HL-60 (cell line): ENCODE measurements at regions not wholly inside any gene's neighbourhood (a gene's known extent, or its start where the extent isn't known, plus 50 kb on each side); places are given as distances from the start of the nearest gene placed in this dataset.
"Not testable (repeated sequence)": the region's sequence is repeated elsewhere in the genome, so short reads cannot be mapped to it uniquely, and the experiment has no call there.

Experiments
- DNase-seq, 2 experiments: peaks; one replicate each; pipeline ENCODE4 v3.0.0-alpha.2; 2010 to 2020; ENCODE audit warnings: low read depth in 1 of 2, low spot score in 1 of 2
- H3K27ac ChIP-seq: fragments of 250-450 bp; sonication (Bioruptor Pico); replicated peaks from 2 replicates; pipeline ENCODE4 v1.5.1; 2020; ENCODE audit warnings: mild to moderate bottlenecking, moderate library complexity
- H3K27me3 ChIP-seq: fragments of 250-450 bp; sonication (Bioruptor Pico); 2 replicates; pipeline ENCODE4 v1.5.1; 2021; ENCODE audit warnings: mild to moderate bottlenecking, moderate library complexity; ENCODE audit not compliant: insufficient read depth, poor library complexity, severe bottlenecking
- H3K4me3 ChIP-seq: replicated peaks from 2 replicates; pipeline ENCODE4 v1.5.1; 2011; ENCODE audit warnings: mild to moderate bottlenecking, control low read depth, low read length; ENCODE audit not compliant: insufficient read depth
- CTCF ChIP-seq: IDR thresholded peaks from one replicate; pipeline ENCODE4 v1.5.1; 2011; ENCODE audit warnings: low read length, control low read depth, inconsistent platforms; ENCODE audit not compliant: insufficient read depth
- GABPA ChIP-seq: IDR thresholded peaks from 2 replicates; pipeline ENCODE4 v1.6.1; 2012; ENCODE audit warnings: low read depth
- POLR2AphosphoS5 ChIP-seq: IDR thresholded peaks from 2 replicates; pipeline ENCODE4 v1.6.1; 2012; ENCODE audit warnings: low read depth
- SPI1 ChIP-seq: IDR thresholded peaks from 2 replicates; pipeline ENCODE4 v1.6.1; 2012; ENCODE audit warnings: low read depth, mild to moderate bottlenecking, borderline replicate concordance
- TF ChIP-seq, protein P1 (sequence below): IDR thresholded peaks from 2 replicates; pipeline ENCODE4 v1.6.1; 2012; ENCODE audit warnings: low read depth; ENCODE audit not compliant: insufficient replicate concordance

DNA sequence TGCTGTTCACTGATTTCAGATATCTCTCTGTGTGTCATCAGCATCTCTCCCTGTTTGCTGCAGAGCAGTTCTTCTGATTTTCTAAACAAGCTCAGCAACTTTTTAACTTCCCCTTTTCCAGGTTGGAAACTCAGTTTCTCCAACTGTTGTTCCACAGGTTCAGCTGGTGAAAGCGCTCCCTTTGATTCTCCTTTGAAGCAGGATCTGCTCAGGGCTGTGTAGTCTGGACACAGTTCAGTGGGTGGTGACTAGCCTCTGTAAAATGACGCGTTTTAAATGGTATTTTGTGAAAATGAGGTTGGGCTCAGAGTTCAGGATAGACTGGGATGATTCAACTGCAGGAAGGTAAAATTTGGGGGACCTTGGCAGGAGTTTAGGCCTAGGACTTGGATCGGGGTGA lies 106.3 kb downstream of the TRIM43 start:
- TF ChIP-seq, protein P1, sequence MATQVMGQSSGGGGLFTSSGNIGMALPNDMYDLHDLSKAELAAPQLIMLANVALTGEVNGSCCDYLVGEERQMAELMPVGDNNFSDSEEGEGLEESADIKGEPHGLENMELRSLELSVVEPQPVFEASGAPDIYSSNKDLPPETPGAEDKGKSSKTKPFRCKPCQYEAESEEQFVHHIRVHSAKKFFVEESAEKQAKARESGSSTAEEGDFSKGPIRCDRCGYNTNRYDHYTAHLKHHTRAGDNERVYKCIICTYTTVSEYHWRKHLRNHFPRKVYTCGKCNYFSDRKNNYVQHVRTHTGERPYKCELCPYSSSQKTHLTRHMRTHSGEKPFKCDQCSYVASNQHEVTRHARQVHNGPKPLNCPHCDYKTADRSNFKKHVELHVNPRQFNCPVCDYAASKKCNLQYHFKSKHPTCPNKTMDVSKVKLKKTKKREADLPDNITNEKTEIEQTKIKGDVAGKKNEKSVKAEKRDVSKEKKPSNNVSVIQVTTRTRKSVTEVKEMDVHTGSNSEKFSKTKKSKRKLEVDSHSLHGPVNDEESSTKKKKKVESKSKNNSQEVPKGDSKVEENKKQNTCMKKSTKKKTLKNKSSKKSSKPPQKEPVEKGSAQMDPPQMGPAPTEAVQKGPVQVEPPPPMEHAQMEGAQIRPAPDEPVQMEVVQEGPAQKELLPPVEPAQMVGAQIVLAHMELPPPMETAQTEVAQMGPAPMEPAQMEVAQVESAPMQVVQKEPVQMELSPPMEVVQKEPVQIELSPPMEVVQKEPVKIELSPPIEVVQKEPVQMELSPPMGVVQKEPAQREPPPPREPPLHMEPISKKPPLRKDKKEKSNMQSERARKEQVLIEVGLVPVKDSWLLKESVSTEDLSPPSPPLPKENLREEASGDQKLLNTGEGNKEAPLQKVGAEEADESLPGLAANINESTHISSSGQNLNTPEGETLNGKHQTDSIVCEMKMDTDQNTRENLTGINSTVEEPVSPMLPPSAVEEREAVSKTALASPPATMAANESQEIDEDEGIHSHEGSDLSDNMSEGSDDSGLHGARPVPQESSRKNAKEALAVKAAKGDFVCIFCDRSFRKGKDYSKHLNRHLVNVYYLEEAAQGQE, result no peak
- TF ChIP-seq POLR2AphosphoS5, result no peak
- no peak for TF ChIP-seq SPI1
- no peak for TF ChIP-seq GABPA
- TF ChIP-seq CTCF, result no peak
- DNase-seq, result no peak
- Histone ChIP-seq H3K27me3 (peaks cover under 1% of the 10 kb centered on the region), H3K27ac (no peak overlapping the region), H3K4me3 (no peak overlapping the region)

GRCh38 chr2:95699201-95700184 lies 107.7 kb downstream of the TRIM43 start:
- not testable (repeated sequence) for H3K4me3 ChIP-seq, DNase-seq, H3K27me3 ChIP-seq, H3K27ac ChIP-seq

GRCh38 chr2:95700519-95700918 lies 108.7 kb downstream of the TRIM43 start:
- peak; percentile 74; the same call in 1 of the 2 replicates for TF ChIP-seq SPI1
- no peak for TF ChIP-seq CTCF

GRCh38 chr2:95702471-95702870 lies 110.7 kb downstream of the TRIM43 start:
- Histone ChIP-seq H3K27ac (no peak overlapping the region), H3K4me3 (no peak overlapping the region), H3K27me3 (no peaks in the 10 kb centered on the region)
- TF ChIP-seq SPI1, result no peak
- no peak for DNase-seq

More at GRCh38 chr2:95700519-95700918, 108.7 kb downstream of the TRIM43 start:
- H3K4me3 ChIP-seq, result no peak overlapping the region
- H3K27me3 ChIP-seq, result no peaks in the 10 kb centered on the region
- DNase-seq, result peak; percentile 6 to 77
- no peak overlapping the region for H3K27ac ChIP-seq

GRCh38 chr2:95707161-95707560 lies 115.4 kb downstream of the TRIM43 start:
- not testable (repeated sequence) for H3K4me3 ChIP-seq, H3K27me3 ChIP-seq, H3K27ac ChIP-seq, DNase-seq

GRCh38 chr2:95707837-95708236 lies 116.0 kb downstream of the TRIM43 start:
- H3K27ac ChIP-seq, result no peak overlapping the region
- no peaks in the 10 kb centered on the region for H3K27me3 ChIP-seq
- TF ChIP-seq POLR2AphosphoS5 (no peak), CTCF (no peak)
- TF ChIP-seq, protein P1, result no peak
- no peak for DNase-seq
- H3K4me3 ChIP-seq, result no peak overlapping the region
